Left lung (tissue), 4 donors: ENCODE measurements at regions not wholly inside any gene's neighbourhood (a gene's known extent, or its start where the extent isn't known, plus 50 kb on each side); places are given as distances from the start of the nearest gene placed in this dataset.

Source experiments
- ATAC-seq: fragments of 200-7000 bp; cut with Tn5 transposase; one replicate; pipeline ENCODE4 v1.9.1; 2020; ENCODE audit warnings: moderate library complexity
- DNase-seq, 4 donors: peaks; one replicate each; pipeline ENCODE4 v3.0.0-alpha.2; 2013 to 2020
- H3K27ac ChIP-seq, 2 donors: fragments of 200-600 bp; sonication (generic) in 1 of 2; one replicate each; pipeline versions ENCODE4 v1.5.0 to v1.8.0; 2020 to 2021
- H3K27me3 ChIP-seq, 2 donors: fragments of 200-600 bp; sonication (generic) in 1 of 2; one replicate each; pipeline versions ENCODE4 v1.5.0 to v1.8.0; 2020 to 2021
- H3K36me3 ChIP-seq, 2 donors: fragments of 200-600 bp; sonication (generic) in 1 of 2; one replicate each; pipeline versions ENCODE4 v1.5.0 to v1.8.0; 2020 to 2021
- H3K4me1 ChIP-seq, 2 donors: fragments of 200-600 bp; one replicate each; pipeline ENCODE4 v1.8.0; 2021
- H3K4me3 ChIP-seq, 2 donors: fragments of 200-600 bp; sonication (generic) in 1 of 2; one replicate each; pipeline versions ENCODE4 v1.5.0 to v1.8.0; 2020 to 2021; ENCODE audit warnings: mild to moderate bottlenecking in 1 of 2
- H3K9me3 ChIP-seq, 2 donors: fragments of 200-600 bp; sonication (generic) in 1 of 2; one replicate each; pipeline versions ENCODE4 v1.5.0 to v1.8.0; 2020 to 2021
- CTCF ChIP-seq, 2 donors: fragments of 200-600 bp; sonication (generic) in 1 of 2; IDR thresholded peaks; one replicate each; pipeline versions ENCODE4 v1.5.0 to v1.8.0; 2021; ENCODE audit warnings: antibody characterized with exemption in 2 of 2
- intact Hi-C, 2 donors: fragments of 100-400 bp; cut with DNase I; formaldehyde crosslinking; loops; one replicate each; pipeline versions ENCODE4 v1.11.2 to v1.14.2; 2022
- donor health status: DM: no; HTN: yes; CAD: no.
- donor health status: DM: no; HTN: no; CAD: no.

- H3K9me3 ChIP-seq = no peaks in the 10 kb centered on the region
- no peak overlapping the region for H3K27ac ChIP-seq
- no peak for TF ChIP-seq CTCF (IDR thresholded peaks at IDR 0.05)
- DNase-seq (no peak), ATAC-seq (no peak)
- H3K27me3 ChIP-seq = no peaks in the 10 kb centered on the region
- H3K36me3 ChIP-seq = no peaks in the 10 kb centered on the region
- intact Hi-C loops = no loop called here
- H3K4me1 ChIP-seq = no peaks in the 10 kb centered on the region
- no peak overlapping the region for H3K4me3 ChIP-seq
Measured at GRCh38 chr4:130172156-130172555, 1076.2 kb downstream of the C4orf33 start.

GRCh38 chr4:130178106-130178505 lies 1082.2 kb downstream of the C4orf33 start:
- TF ChIP-seq CTCF (IDR thresholded peaks at IDR 0.05) = no peak
- intact Hi-C loops = no loop called here
- DNase-seq (no peak), ATAC-seq (no peak)
- no peaks in the 10 kb centered on the region for H3K4me1 ChIP-seq
- no peaks in the 10 kb centered on the region for H3K9me3 ChIP-seq
- no peaks in the 10 kb centered on the region for H3K36me3 ChIP-seq
- H3K4me3 ChIP-seq = no peak overlapping the region
- no peaks in the 10 kb centered on the region for H3K27me3 ChIP-seq
- no peak overlapping the region for H3K27ac ChIP-seq

GRCh38 chr4:130183096-130183495 lies 1087.1 kb downstream of the C4orf33 start:
- no peak for TF ChIP-seq CTCF (IDR thresholded peaks at IDR 0.05)
- no peak overlapping the region for H3K27ac ChIP-seq
- no peaks in the 10 kb centered on the region for H3K27me3 ChIP-seq
- intact Hi-C loops = no loop called here
- no peak overlapping the region for H3K4me3 ChIP-seq
- no peaks in the 10 kb centered on the region for H3K4me1 ChIP-seq
- DNase-seq (no peak), ATAC-seq (no peak)
- no peaks in the 10 kb centered on the region for H3K36me3 ChIP-seq
- no peaks in the 10 kb centered on the region for H3K9me3 ChIP-seq

GRCh38 chr4:130183766-130184165 lies 1087.8 kb downstream of the C4orf33 start:
- intact Hi-C loops = no loop called here
- no peak for TF ChIP-seq CTCF (IDR thresholded peaks at IDR 0.05)
- Histone ChIP-seq H3K9me3 (no peaks in the 10 kb centered on the region), H3K4me1 (no peaks in the 10 kb centered on the region), H3K36me3 (no peaks in the 10 kb centered on the region), H3K27me3 (no peaks in the 10 kb centered on the region), H3K27ac (no peak overlapping the region), H3K4me3 (no peak overlapping the region)
- DNase-seq = no peak
- ATAC-seq = no peak

GRCh38 chr4:130185123-130185522 lies 1089.2 kb downstream of the C4orf33 start:
- Histone ChIP-seq H3K9me3 (no peaks in the 10 kb centered on the region), H3K36me3 (no peaks in the 10 kb centered on the region), H3K4me3 (no peak overlapping the region), H3K27ac (no peak overlapping the region), H3K27me3 (no peaks in the 10 kb centered on the region), H3K4me1 (no peaks in the 10 kb centered on the region)
- TF ChIP-seq CTCF (IDR thresholded peaks at IDR 0.05) = no peak
- intact Hi-C loops = no loop called here
- ATAC-seq (no peak), DNase-seq (no peak)
